Right lobe of liver (tissue), 6 donors: ENCODE measurements at regions not wholly inside any gene's neighbourhood (a gene's known extent, or its start where the extent isn't known, plus 50 kb on each side); places are given as distances from the start of the nearest gene placed in this dataset.

Experiments
- ATAC-seq, 4 donors: fragments of 200-7000 bp; cut with Tn5 transposase; one replicate each; pipeline ENCODE4 v1.9.1; 2020; ENCODE audit warnings: mild to moderate bottlenecking in 4 of 4, moderate library complexity in 4 of 4
- DNase-seq, 3 donors: peaks; one replicate each; pipeline ENCODE4 v3.0.0-alpha.2; 2020
- H3K27ac ChIP-seq, 3 donors: fragments of 200-600 bp; one replicate each; pipeline ENCODE4 v1.8.0; 2022
- H3K27me3 ChIP-seq, 2 donors: fragments of 200-600 bp; one replicate each; pipeline ENCODE4 v1.8.0; 2022
- H3K36me3 ChIP-seq, 4 donors: fragments of 200-600 bp; sonication (generic) in 1 of 4; one replicate each; pipeline versions ENCODE4 v1.5.1 to v1.8.0; 2017 to 2022; ENCODE audit warnings: control low read depth in 1 of 4
- H3K4me1 ChIP-seq, 4 donors: fragments of 200-600 bp; sonication (generic) in 1 of 4; one replicate each; pipeline versions ENCODE4 v1.5.1 to v1.8.0; 2017 to 2022; ENCODE audit warnings: control low read depth in 1 of 4
- H3K4me3 ChIP-seq, 3 donors: fragments of 200-600 bp; one replicate each; pipeline ENCODE4 v1.8.0; 2022
- H3K9me3 ChIP-seq, 4 donors: fragments of 200-600 bp; sonication (generic) in 1 of 4; one replicate each; pipeline versions ENCODE4 v1.5.1 to v1.8.0; 2017 to 2022; ENCODE audit warnings: control low read depth in 1 of 4
- POLR2A ChIP-seq: fragments of 450-650 bp; IDR thresholded peaks from one replicate; pipeline ENCODE4 v1.6.1; 2017; ENCODE audit warnings: antibody characterized with exemption, mild to moderate bottlenecking
- WGBS: methylation state at CpG from one replicate; pipeline ENCODE4 v1.1.6; 2018; ENCODE audit warnings: low coverage, low lambda C conversion rate; ENCODE audit not compliant: insufficient coverage; ENCODE audit errors: missing lambda C conversion rate; 5-methylcytosine and 5-hydroxymethylcytosine counted together
- intact Hi-C, 2 donors: fragments of 100-400 bp; cut with DNase I; formaldehyde crosslinking; loops; one replicate each; pipeline versions ENCODE4 v1.11.2 to v1.14.1; 2022
- TF ChIP-seq, protein P1 (sequence below), 4 donors: fragments of 200-600 bp in 3 of 4; fragments of 450-650 bp in 1 of 4; IDR thresholded peaks; one replicate each; pipeline versions ENCODE4 v1.5.1 to v1.8.0; 2016 to 2022; ENCODE audit warnings: antibody characterized with exemption in 4 of 4, mild to moderate bottlenecking in 2 of 4
- donor health status: DM: no; HTN: yes; CAD: no.
- donor health status: DM: no; HTN: no; CAD: no.
- donor health status: DM: no; HTN: no; CAD: no.
- donor health status: DM: no; HTN: yes; CAD: no.
- donor health status: DM: no; HTN: yes; CAD: no.

DNA sequence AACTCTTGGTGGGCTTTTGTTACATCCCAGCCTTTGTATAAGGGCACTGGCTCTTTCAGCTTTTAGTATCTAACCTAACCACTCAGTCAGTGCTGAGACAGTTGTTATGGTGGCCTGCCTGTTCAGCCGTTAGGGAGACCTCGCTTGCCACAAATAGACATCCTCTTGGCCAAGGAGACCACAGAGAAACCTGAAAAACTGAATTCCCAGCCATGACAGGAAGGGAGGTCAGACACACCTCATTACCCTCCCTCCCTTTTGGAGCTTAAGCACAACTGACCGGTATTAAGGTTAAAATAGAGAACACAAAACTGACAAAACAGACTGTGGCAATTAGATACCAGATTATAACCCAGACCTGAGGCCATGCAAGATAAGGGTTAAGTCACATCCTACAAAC lies 1639.3 kb downstream of the RPA4 start:
- ATAC-seq (no peak), DNase-seq (no peak)
- Histone ChIP-seq H3K27me3 (peaks cover 0 to 5% of the 10 kb centered on the region in 2 donors), H3K9me3 (no peaks in the 10 kb centered on the region), H3K27ac (no peak overlapping the region), H3K4me1 (no peaks in the 10 kb centered on the region), H3K4me3 (no peak overlapping the region), H3K36me3 (no peaks in the 10 kb centered on the region)
- 50% methylated on average over 3 of the region's 3 CpGs for WGBS
- intact Hi-C loops, result no loop called here
- TF ChIP-seq POLR2A, result no peak
- TF ChIP-seq, protein P1, sequence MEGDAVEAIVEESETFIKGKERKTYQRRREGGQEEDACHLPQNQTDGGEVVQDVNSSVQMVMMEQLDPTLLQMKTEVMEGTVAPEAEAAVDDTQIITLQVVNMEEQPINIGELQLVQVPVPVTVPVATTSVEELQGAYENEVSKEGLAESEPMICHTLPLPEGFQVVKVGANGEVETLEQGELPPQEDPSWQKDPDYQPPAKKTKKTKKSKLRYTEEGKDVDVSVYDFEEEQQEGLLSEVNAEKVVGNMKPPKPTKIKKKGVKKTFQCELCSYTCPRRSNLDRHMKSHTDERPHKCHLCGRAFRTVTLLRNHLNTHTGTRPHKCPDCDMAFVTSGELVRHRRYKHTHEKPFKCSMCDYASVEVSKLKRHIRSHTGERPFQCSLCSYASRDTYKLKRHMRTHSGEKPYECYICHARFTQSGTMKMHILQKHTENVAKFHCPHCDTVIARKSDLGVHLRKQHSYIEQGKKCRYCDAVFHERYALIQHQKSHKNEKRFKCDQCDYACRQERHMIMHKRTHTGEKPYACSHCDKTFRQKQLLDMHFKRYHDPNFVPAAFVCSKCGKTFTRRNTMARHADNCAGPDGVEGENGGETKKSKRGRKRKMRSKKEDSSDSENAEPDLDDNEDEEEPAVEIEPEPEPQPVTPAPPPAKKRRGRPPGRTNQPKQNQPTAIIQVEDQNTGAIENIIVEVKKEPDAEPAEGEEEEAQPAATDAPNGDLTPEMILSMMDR (IDR thresholded peaks at IDR 0.05), result no peak

DNA sequence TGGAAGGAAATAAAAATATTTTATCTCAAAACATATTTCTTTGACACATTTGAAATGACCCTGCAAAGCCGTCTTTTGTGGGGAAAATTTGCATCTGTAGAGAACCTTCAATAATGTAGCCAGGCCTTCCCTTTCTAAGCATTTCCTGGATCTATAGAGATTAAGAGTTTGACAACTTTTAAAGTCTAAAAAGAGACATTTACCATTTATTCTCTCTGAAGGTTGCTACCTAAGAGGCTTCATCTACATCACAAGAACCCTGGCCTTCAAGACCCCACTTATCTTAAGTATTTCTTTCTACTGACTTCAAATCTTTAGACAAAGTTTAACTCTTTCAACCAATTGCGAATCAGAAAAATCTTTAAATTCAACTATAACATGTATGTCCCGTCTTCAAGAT lies 1639.8 kb downstream of the RPA4 start:
- Histone ChIP-seq H3K27ac (no peak overlapping the region), H3K27me3 (peaks cover 0 to 5% of the 10 kb centered on the region in 2 donors), H3K4me3 (no peak overlapping the region), H3K9me3 (no peaks in the 10 kb centered on the region), H3K4me1 (no peaks in the 10 kb centered on the region), H3K36me3 (no peaks in the 10 kb centered on the region)
- intact Hi-C loops, result no loop called here
- 47% methylated on average over 3 of the region's 3 CpGs for WGBS
- no peak for ATAC-seq
- TF ChIP-seq, protein P1 (IDR thresholded peaks at IDR 0.05), result no peak
- no peak for TF ChIP-seq POLR2A
- DNase-seq, result no peak

DNA sequence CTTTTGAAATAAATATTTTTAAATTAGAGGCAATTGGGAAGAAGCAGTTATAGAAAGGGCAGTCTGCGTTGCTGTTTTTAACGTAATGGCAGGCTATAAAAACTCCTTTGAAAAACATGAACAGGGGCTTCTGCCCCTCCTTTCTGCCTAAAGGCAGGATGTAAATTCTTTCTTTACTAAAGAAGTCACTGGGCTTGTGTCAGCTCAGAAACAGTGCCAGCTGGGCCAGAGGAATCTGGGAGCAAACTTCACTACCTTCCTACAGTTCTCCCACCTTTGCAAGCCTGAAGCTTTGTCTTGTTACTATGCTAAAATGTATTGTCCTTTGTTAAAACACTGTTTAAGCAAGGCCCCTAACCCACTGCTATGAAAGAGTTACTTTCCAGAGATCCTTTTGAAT lies 1664.8 kb downstream of the RPA4 start:
- WGBS, result 44% methylated on average over 2 of the region's 2 CpGs
- H3K4me1 ChIP-seq, result no peaks in the 10 kb centered on the region
- no peaks in the 10 kb centered on the region for H3K27me3 ChIP-seq
- TF ChIP-seq POLR2A, result no peak
- TF ChIP-seq, protein P1 (IDR thresholded peaks at IDR 0.05), result no peak
- intact Hi-C loops, result no loop called here
- H3K4me3 ChIP-seq, result no peak overlapping the region
- no peak overlapping the region for H3K27ac ChIP-seq
- no peak for ATAC-seq
- no peaks in the 10 kb centered on the region for H3K9me3 ChIP-seq
- no peak for DNase-seq
- H3K36me3 ChIP-seq, result no peaks in the 10 kb centered on the region

DNA sequence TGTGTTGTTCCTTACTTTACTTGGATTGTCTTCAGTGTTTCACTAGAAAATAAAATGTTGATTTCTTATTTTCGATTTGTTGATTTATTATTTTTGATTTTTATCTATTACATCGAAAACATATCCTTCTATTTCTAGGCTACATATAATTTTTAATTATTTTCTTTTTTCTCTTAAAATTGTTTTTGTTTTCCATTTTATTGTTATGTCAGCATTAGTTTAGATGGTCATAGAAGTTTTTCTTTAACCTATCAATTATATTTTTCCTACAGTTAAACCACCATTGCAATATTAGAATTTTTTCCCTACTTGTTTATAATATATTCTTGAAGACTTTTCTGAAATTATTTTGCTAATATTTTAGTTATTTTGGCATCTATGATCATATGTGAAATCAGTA lies 1685.1 kb downstream of the RPA4 start:
- 25% methylated on average over 2 of the region's 2 CpGs for WGBS
- no peak overlapping the region for H3K4me3 ChIP-seq
- no peaks in the 10 kb centered on the region for H3K4me1 ChIP-seq
- intact Hi-C loops, result no loop called here
- peaks cover 0 to 3% of the 10 kb centered on the region in 2 donors for H3K27me3 ChIP-seq
- TF ChIP-seq, protein P1 (IDR thresholded peaks at IDR 0.05), result no peak
- no peaks in the 10 kb centered on the region for H3K36me3 ChIP-seq
- DNase-seq (no peak), ATAC-seq (no peak)
- no peaks in the 10 kb centered on the region for H3K9me3 ChIP-seq
- no peak overlapping the region for H3K27ac ChIP-seq

DNA sequence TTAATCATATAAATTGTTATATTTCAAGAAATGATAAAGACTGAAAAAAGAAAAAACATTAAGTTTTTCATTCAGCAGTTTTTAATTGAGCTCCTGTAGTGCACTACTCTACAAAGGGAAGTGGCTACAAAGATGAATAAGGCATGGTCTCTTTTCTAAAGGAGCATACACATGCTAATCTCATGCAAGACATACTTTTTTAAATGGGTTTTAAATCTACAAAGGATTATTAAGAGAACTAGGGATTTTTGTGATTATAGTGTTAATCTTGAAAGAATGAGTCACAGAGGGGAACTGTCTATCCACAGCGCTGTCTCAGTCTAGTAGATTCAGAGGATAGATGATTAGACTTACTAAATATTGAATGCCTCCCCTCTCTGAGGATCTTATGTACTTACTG lies 1722.2 kb downstream of the RPA4 start:
- Histone ChIP-seq H3K36me3 (no peaks in the 10 kb centered on the region), H3K4me3 (no peak overlapping the region), H3K9me3 (no peaks in the 10 kb centered on the region), H3K27me3 (peaks cover 0 to 5% of the 10 kb centered on the region in 2 donors), H3K27ac (no peak overlapping the region), H3K4me1 (no peaks in the 10 kb centered on the region)
- ATAC-seq (no peak), DNase-seq (no peak)
- 46% methylated on average over 1 of the region's 1 CpG for WGBS
- no peak for TF ChIP-seq POLR2A
- TF ChIP-seq, protein P1 (IDR thresholded peaks at IDR 0.05), result no peak
- intact Hi-C loops, result no loop called here
